Hypothalamus (tissue), 51 donors: ENCODE measurements at regions not wholly inside any gene's neighbourhood (a gene's known extent, or its start where the extent isn't known, plus 50 kb on each side); places are given as distances from the start of the nearest gene placed in this dataset.
"Not testable (repeated sequence)": the region's sequence is repeated elsewhere in the genome, so short reads cannot be mapped to it uniquely, and the experiment has no call there.

Experiments used
- DNase-seq, 51 donors: peaks; one replicate each; lab custom pipeline; 2025; lab: John Stamatoyannopoulos, UW

GRCh38 chr15:81908111-81908510, 137.7 kb downstream of the MEX3B start:
- DNase-seq = no peak

- no peak for DNase-seq
These were observed 138.3 kb downstream of the MEX3B start for GRCh38 chr15:81907521-81907920.

GRCh38 chr15:81905889-81906288, 139.9 kb downstream of the MEX3B start:
- DNase-seq = no peak

GRCh38 chr15:81901319-81901718, 144.5 kb downstream of the MEX3B start:
- no peak for DNase-seq

GRCh38 chr15:81899730-81900129, 146.1 kb downstream of the MEX3B start:
- DNase-seq = no peak

GRCh38 chr15:81899024-81899423, 146.8 kb downstream of the MEX3B start:
- DNase-seq = no peak

- DNase-seq = no peak
These were observed 148.7 kb downstream of the MEX3B start for GRCh38 chr15:81897057-81897677.

- no peak for DNase-seq
These were observed 149.5 kb downstream of the MEX3B start for GRCh38 chr15:81896356-81896755.

GRCh38 chr15:81895723-81896122, 150.1 kb downstream of the MEX3B start:
- no peak for DNase-seq

GRCh38 chr15:81894061-81894460, 151.8 kb downstream of the MEX3B start:
- no peak for DNase-seq

GRCh38 chr15:81893182-81893835, 152.5 kb downstream of the MEX3B start:
- no peak for DNase-seq

GRCh38 chr15:81890496-81890895, 155.3 kb downstream of the MEX3B start:
- no peak for DNase-seq

- no peak for DNase-seq
These were observed 156.3 kb downstream of the MEX3B start for GRCh38 chr15:81889485-81889881.

- no peak for DNase-seq
These were observed 156.9 kb downstream of the MEX3B start for GRCh38 chr15:81888748-81889484.

GRCh38 chr15:81887912-81888311, 157.9 kb downstream of the MEX3B start:
- no peak for DNase-seq

- DNase-seq = not testable (repeated sequence)
These were observed 158.6 kb downstream of the MEX3B start for GRCh38 chr15:81887188-81887587.

- DNase-seq = no peak
These were observed 159.2 kb downstream of the MEX3B start for GRCh38 chr15:81886591-81886990.

GRCh38 chr15:81886080-81886479, 159.7 kb downstream of the MEX3B start:
- DNase-seq = no peak

GRCh38 chr15:81885135-81885534, 160.7 kb downstream of the MEX3B start:
- no peak for DNase-seq

- DNase-seq = no peak
These were observed 163.3 kb downstream of the MEX3B start for GRCh38 chr15:81882504-81882903.

- no peak for DNase-seq
These were observed 165.0 kb downstream of the MEX3B start for GRCh38 chr15:81880833-81881232.

GRCh38 chr15:81880314-81880713, 165.5 kb downstream of the MEX3B start:
- no peak for DNase-seq
